MM.1S (cell line): ENCODE measurements at regions not wholly inside any gene's neighbourhood (a gene's known extent, or its start where the extent isn't known, plus 50 kb on each side); places are given as distances from the start of the nearest gene placed in this dataset.

Experiments used
- EZH2 ChIP-seq: fragments of 300-600 bp; sonication (generic); optimal IDR thresholded peaks from 2 replicates; pipeline ENCODE3; 2017; ENCODE audit warnings: low read depth, mild to moderate bottlenecking, antibody characterized with exemption, low read length, mixed read lengths
- EZH2phosphoT487 ChIP-seq: fragments of 300-600 bp; sonication (generic); IDR thresholded peaks from 2 replicates; pipeline ENCODE4 v1.6.1; 2018; ENCODE audit warnings: antibody characterized with exemption, low read length
- TF ChIP-seq, protein P1 (sequence below): fragments of 300-600 bp; sonication (generic); IDR thresholded peaks from 2 replicates; pipeline ENCODE4 v1.5.1; 2016; ENCODE audit warnings: antibody characterized with exemption, low read length, mixed read lengths

- TF ChIP-seq, protein P1, sequence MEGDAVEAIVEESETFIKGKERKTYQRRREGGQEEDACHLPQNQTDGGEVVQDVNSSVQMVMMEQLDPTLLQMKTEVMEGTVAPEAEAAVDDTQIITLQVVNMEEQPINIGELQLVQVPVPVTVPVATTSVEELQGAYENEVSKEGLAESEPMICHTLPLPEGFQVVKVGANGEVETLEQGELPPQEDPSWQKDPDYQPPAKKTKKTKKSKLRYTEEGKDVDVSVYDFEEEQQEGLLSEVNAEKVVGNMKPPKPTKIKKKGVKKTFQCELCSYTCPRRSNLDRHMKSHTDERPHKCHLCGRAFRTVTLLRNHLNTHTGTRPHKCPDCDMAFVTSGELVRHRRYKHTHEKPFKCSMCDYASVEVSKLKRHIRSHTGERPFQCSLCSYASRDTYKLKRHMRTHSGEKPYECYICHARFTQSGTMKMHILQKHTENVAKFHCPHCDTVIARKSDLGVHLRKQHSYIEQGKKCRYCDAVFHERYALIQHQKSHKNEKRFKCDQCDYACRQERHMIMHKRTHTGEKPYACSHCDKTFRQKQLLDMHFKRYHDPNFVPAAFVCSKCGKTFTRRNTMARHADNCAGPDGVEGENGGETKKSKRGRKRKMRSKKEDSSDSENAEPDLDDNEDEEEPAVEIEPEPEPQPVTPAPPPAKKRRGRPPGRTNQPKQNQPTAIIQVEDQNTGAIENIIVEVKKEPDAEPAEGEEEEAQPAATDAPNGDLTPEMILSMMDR: no peak
- TF ChIP-seq EZH2: no peak
- TF ChIP-seq EZH2phosphoT487: no peak
These were observed 231.5 kb upstream of the FOXN3 start for GRCh38 chr14:89648510-89648909.
